SU-DHL-6 (cell line): ENCODE measurements at regions not wholly inside any gene's neighbourhood (a gene's known extent, or its start where the extent isn't known, plus 50 kb on each side); places are given as distances from the start of the nearest gene placed in this dataset.

Experiments used
- EZH2phosphoT487 ChIP-seq: fragments of 200-600 bp; sonication (generic), shearing (Covaris generic); conservative IDR thresholded peaks from 2 replicates; pipeline ENCODE4 v1.6.1; 2018; ENCODE audit warnings: mild to moderate bottlenecking, antibody characterized with exemption, low read length, moderate library complexity, mixed read lengths
- TF ChIP-seq, protein P1 (sequence below): fragments of 200-600 bp; sonication (generic); IDR thresholded peaks from one replicate; pipeline ENCODE4 v1.5.1; 2017; ENCODE audit warnings: antibody characterized with exemption, mild to moderate bottlenecking, low read length, moderate library complexity; ENCODE audit not compliant: insufficient read depth, poor library complexity, severe bottlenecking

DNA sequence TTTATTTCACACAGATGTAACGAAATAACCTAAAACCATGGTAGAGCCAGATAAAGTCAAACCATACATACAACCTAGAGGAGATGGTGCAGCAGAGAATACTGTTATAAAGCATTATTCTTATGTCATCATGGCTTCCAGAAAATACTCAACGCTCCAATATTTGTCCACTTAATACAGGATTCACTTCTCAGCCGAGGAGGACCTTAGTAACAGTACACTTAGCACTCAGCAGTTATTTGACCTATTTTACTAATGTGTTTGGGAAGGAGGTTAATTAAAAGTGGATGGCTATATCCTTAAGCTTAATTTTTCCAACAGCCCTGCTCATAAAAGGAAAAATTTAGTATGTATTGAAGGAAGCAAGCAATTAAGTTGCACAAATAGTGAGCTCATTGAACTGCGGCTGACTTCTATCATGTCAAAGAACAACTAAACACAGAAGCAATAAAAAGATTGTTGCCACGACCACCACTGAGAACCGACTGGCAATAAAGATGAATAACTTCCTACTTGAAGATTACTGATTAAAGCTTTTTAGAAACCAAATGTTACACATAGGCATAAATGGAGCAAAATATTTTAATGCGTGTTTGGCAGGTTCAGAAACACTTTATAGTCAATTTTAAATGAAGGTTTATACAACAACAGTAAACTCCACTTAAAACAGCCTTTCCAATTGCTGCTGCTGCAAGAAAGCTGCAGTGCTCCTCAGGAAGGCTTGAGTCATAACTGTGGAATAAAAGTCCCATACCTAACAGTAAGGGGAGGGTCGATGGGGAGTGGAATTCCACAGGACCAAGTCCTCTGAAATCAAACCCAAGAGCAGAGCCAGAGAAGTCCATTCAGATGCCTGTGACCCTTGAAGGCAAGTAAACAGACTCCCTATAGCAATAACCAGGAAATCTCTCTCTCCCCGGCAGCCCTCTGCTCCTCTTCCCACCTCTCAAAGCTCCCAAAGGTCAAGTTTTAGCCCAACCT is 218.9 kb upstream of the CDKN3 start:
- TF ChIP-seq, protein P1, sequence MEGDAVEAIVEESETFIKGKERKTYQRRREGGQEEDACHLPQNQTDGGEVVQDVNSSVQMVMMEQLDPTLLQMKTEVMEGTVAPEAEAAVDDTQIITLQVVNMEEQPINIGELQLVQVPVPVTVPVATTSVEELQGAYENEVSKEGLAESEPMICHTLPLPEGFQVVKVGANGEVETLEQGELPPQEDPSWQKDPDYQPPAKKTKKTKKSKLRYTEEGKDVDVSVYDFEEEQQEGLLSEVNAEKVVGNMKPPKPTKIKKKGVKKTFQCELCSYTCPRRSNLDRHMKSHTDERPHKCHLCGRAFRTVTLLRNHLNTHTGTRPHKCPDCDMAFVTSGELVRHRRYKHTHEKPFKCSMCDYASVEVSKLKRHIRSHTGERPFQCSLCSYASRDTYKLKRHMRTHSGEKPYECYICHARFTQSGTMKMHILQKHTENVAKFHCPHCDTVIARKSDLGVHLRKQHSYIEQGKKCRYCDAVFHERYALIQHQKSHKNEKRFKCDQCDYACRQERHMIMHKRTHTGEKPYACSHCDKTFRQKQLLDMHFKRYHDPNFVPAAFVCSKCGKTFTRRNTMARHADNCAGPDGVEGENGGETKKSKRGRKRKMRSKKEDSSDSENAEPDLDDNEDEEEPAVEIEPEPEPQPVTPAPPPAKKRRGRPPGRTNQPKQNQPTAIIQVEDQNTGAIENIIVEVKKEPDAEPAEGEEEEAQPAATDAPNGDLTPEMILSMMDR: no peak
- TF ChIP-seq EZH2phosphoT487: no peak
